Esophagus mucosa (tissue), 1 donor: ENCODE measurements at regions not wholly inside any gene's neighbourhood (a gene's known extent, or its start where the extent isn't known, plus 50 kb on each side); places are given as distances from the start of the nearest gene placed in this dataset.
"Not testable (repeated sequence)": the region's sequence is repeated elsewhere in the genome, so short reads cannot be mapped to it uniquely, and the experiment has no call there.

ENCODE experiments used
- ATAC-seq: fragments of 200-7000 bp; cut with Tn5 transposase; one replicate; pipeline ENCODE4 v1.9.1; 2020
- donor health status: DM: yes; HTN: yes; CAD: no.

- no peak for ATAC-seq
Measured at GRCh38 chr1:200317236-200317635, 92.6 kb downstream of the ZNF281 start.

DNA sequence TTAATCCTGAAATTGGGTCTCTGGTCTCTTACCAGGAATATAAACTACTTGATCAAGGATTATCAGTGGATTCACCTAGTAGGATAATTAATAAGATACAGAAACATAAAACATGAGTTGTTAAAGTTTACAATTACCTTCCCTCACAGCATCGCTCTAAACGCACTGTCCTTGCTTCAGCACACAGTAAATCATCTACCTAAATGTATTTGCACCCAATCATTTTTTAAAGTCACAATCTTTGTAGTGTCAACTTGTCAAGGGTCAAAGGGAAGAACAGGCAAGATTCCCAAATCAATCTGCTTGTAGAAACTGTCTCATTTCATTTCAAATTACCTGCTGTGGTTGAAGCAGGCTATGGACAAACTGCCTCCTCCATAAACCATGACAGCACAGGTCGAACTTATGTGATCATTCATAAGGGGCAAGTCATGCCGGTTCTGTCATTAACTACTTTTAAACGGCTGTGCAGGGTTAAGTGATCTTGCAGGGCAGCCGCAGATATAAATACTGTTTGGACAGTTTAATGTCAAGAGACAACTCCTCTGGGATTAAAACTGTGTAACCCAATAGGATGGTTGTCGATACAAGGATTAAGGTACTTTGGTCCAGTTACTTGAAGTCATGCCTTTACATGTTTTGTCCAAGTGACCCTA is 93.6 kb downstream of the ZNF281 start:
- ATAC-seq: no peak

GRCh38 chr1:200314085-200314750 is 95.6 kb downstream of the ZNF281 start:
- no peak for ATAC-seq

GRCh38 chr1:200311256-200311655 is 98.6 kb downstream of the ZNF281 start:
- ATAC-seq: no peak

GRCh38 chr1:200310824-200311223 is 99.0 kb downstream of the ZNF281 start:
- ATAC-seq: no peak

- no peak for ATAC-seq
Measured at GRCh38 chr1:200307755-200308066, 102.1 kb downstream of the ZNF281 start.

- ATAC-seq: peak; percentile 44
Measured at GRCh38 chr1:200306944-200307754, 102.7 kb downstream of the ZNF281 start.

- no peak for ATAC-seq
Measured at GRCh38 chr1:200305806-200306205, 104.0 kb downstream of the ZNF281 start.

DNA sequence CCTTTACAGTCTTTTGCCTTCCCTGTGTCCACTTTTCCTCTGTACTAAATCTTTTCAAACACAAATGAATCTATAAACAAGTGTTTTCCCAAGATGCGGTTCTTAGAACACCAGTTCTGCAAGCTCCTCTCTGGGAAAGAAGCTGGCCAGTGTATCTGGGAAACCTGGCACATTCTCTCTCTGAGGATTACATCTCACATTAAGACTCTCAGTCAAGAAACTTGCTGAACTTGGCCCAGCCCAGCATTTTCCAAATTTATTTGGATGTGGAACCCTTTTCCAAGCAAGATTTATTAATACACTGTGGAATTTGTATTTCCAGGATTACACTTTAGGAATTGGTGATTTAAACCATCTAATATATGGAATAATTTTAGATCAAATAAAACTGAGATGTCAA is 105.7 kb downstream of the ZNF281 start:
- ATAC-seq: no peak

DNA sequence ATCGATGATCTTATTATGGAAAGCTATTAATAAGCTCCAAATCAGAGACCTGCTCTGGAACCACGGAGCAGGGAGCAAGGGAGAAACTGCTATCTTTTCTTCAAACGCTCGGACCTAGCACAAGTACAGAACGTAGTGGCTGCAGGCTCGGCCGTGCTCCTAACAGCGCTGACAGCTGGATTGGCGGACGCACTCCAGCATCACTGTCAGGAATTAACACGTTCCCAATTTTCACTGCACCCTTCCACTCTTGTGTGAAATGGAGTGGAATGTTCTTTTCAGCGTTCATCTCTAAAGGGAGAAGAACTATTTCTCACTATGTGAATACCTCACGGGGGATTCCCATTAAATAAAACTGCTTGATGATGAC is 106.9 kb downstream of the ZNF281 start:
- peak; percentile 9 for ATAC-seq

DNA sequence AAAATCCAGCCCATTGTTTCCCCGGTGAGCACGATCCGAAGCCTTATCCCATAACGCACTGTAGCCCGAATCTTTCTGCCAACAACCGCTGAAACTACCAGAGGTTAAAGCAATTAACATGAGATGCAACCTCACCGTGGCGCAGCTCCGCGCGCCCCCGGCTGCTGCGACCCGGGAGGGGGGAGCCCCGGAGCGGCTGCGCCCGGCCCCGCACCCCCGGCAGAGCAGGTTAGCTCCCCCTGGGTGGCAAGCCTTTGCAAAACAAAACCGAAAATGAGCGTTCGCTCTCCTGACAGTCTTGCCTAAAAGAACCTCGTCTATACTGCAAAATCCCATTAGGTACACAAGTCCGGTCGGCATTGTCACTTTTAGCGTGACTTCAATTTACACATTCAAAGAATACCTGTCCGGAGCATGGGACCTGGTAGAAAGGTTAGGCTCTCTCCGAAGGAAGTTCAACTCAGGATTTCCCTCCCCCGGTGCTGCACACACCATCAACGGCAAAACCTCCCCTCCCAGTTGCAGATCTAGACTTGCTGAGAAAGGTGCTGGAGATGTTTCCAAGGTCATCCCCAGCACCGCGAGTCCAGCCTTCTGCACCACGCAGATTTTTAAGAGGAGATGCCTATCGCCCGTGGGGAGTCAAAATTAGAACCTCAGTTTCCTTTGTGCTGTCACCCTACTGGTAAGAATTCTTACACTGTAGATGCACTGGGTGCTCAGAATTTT is 107.5 kb downstream of the ZNF281 start:
- peak; percentile 54 for ATAC-seq

GRCh38 chr1:200301152-200301551 is 108.7 kb downstream of the ZNF281 start:
- no peak for ATAC-seq

- ATAC-seq: no peak
Measured at GRCh38 chr1:200299571-200299970, 110.3 kb downstream of the ZNF281 start.

GRCh38 chr1:200298242-200298641 is 111.6 kb downstream of the ZNF281 start:
- no peak for ATAC-seq

DNA sequence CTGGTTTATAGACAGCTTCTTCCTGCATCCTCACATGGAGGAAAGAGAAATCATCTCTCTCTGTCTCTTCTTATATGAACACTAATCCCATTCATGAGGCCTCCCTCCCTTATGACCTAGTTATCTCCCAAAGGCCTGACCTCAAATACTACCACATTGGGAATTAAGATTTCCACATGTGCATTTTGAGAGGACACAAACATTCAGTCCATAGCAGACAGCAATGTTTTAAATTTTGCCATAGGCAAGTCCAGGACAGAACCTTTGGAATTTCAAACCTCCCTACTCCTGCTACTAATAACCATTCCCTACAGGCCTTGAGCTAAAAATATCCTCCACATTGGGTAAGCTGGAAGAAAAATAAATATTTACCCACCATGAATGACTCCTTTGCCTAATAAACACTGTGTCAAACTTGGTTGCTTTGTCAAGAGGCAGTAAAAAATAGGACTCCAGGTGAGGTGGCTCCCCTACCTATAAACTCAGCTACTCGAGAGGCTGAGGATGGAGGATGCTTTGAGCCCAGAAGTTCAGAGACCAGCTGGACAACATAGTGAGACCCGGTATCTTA is 113.7 kb downstream of the ZNF281 start:
- no peak for ATAC-seq

GRCh38 chr1:200294241-200294640 is 115.6 kb downstream of the ZNF281 start:
- ATAC-seq: no peak

- no peak for ATAC-seq
Measured at GRCh38 chr1:200292699-200293098, 117.1 kb downstream of the ZNF281 start.

GRCh38 chr1:200291106-200291505 is 118.7 kb downstream of the ZNF281 start:
- no peak for ATAC-seq

DNA sequence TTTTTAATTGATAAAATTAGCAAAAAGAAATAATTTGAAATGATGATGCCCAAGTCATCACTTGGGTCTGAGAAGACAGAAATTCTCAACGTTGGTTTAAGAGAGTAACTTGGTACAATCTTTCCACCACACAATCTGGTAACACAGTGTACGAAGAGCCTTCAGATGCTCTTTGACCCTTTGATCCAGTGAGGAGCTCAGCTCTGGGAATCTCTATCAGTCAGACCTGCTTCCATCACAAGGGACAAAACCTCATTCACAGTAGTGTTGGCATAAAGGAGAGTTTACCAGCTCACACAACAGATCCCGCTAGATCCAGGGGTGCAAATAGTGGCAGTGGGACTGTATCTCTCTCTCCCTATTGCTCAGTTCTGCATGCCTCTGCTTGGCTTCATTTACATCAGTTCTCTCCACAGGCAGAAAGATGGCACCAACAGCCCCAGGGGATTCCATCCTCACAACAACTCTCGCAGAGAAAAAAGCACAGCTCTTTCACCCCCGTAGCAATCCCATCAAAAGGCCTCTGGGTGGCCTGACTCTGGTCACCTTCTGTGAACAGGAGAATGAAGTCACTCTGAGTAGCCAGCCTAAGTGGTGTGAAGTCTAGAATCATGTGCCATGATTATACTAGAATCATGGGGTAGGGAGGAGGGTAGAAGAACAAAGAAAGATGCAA is 119.7 kb downstream of the ZNF281 start:
- no peak for ATAC-seq

DNA sequence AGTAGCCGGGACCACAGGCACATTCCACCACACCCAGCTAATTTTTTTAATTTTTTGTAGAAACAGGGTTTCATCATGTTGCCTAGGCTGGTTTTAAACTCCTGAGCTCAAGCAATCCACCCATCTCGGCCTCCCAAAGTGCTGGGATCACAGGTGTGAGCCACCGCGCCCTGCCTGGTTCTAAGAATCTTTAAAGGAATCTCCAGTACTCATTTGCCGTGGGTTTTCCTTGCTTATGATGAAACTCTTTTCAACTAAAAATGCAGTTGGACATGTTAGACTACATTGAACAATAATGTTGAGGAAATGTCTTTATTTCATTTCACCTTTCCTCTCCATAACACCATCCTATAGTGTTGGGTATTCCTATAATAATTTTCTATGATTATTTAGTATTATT is 121.6 kb downstream of the ZNF281 start:
- no peak for ATAC-seq

DNA sequence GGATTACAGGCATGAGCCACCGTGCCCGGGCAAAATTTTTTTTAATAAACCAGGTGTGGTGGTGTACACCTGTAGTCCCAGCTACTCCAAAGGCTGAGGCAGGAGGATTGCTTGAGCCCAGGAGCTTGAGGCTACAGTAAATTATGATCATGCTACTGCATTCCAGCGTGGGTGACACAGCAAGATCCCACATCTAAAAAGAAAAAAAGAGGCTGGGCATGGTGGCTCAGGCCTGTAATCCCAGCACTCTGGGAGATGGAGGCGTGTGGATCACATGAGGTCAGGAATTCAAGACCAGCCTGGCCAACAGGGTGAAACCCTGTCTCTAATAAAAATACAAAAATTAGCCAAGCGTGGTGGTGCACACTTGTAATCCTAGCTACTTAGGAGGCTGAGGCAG is 125.6 kb downstream of the ZNF281 start:
- ATAC-seq: not testable (repeated sequence)

DNA sequence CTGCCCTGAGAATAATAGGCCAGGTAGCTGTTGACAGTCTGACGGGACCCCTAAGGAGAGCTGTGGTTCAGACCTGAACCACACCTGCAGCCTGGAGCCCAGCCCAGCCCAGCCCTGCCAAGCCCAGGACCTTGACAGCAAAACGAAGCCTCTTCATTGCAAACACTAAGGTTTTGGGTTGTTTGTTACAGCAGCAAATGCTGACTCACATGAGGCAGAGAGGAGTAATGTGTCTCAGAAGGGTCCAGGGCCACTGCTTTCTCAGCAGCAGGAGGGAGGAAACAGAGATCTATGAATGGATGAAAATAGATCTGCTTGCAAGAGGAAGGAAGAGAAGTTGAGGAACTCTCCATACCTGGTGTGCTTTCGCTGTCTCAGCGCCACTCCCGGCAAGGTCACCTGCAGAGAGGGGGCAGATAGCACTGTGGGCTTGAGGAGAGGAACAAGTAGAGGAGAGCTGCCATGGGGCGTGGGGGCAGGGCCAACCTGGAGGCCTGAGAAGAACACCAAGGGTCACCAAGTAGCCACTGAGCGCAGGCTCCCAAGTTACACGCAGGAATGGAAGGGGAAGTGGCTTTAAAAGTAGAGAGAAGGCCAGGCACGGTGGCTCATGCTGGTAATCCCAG is 127.2 kb downstream of the ZNF281 start:
- ATAC-seq: no peak
